IMR-90 (cell line): ENCODE measurements at regions not wholly inside any gene's neighbourhood (a gene's known extent, or its start where the extent isn't known, plus 50 kb on each side); places are given as distances from the start of the nearest gene placed in this dataset.

Experiments
- ATAC-seq: fragments of 200-7000 bp; cut with Tn5 transposase; 2 replicates; pipeline ENCODE4 v1.9.1; 2020; ENCODE audit warnings: low read depth, mild to moderate bottlenecking, moderate library complexity
- BruUV-seq: library from RNA; stranded (reverse); fragments of 400-500 nt; replicated peaks from 2 replicates; lab custom pipeline; 2021; lab: Mats Ljungman, UMichigan
- CTCF ChIA-PET: fragments of 300-600 bp; formaldehyde crosslinking; extraction: SDS; loops from one replicate; lab custom pipeline; 2021; ENCODE audit warnings: antibody characterized with exemption; lab: Yijun Ruan, JAX
- POLR2A ChIA-PET: fragments of 300-600 bp; sonication (Branson Sonifier 250); formaldehyde crosslinking; loops from one replicate; lab custom pipeline; 2022; ENCODE audit warnings: antibody characterized with exemption; ENCODE audit not compliant: unreplicated experiment; lab: Charles Lee
- DNase-seq: peaks from one replicate; pipeline ENCODE4 v3.0.0; 2013
- H2AFZ ChIP-seq: replicated peaks from 2 replicates; pipeline ENCODE3; 2013; ENCODE audit warnings: low read length, mild to moderate bottlenecking; ENCODE audit not compliant: poor library complexity
- H2AK5ac ChIP-seq: 2 replicates; pipeline ENCODE4 v1.6.1; 2013; ENCODE audit warnings: low read depth, low read length, inconsistent platforms
- H2AK9ac ChIP-seq: replicated peaks from 2 replicates; pipeline ENCODE3; 2013; ENCODE audit warnings: mild to moderate bottlenecking, low read depth, low read length, moderate library complexity; ENCODE audit not compliant: poor library complexity
- H2BK120ac ChIP-seq: 2 replicates; pipeline ENCODE4 v1.6.1; 2013; ENCODE audit warnings: low read depth, low read length, inconsistent platforms
- H2BK15ac ChIP-seq: 3 replicates; pipeline ENCODE4 v1.6.1; 2013; ENCODE audit warnings: low read depth, low read length, inconsistent platforms
- H2BK20ac ChIP-seq: 2 replicates; pipeline ENCODE4 v1.6.1; 2013; ENCODE audit warnings: low read depth, mild to moderate bottlenecking, inconsistent platforms, low read length, moderate library complexity
- H2BK5ac ChIP-seq: 2 replicates; pipeline ENCODE4 v1.6.1; 2013; ENCODE audit warnings: mild to moderate bottlenecking, low read depth, low read length, inconsistent platforms; ENCODE audit not compliant: poor library complexity, severe bottlenecking
- H3K14ac ChIP-seq: replicated peaks from 2 replicates; pipeline ENCODE4 v1.6.1; 2013; ENCODE audit warnings: low read depth, low read length, inconsistent platforms
- H3K18ac ChIP-seq: 2 replicates; pipeline ENCODE4 v1.6.1; 2013; ENCODE audit warnings: low read depth, low read length, control low read depth
- H3K23ac ChIP-seq: 2 replicates; pipeline ENCODE4 v1.6.1; 2013; ENCODE audit warnings: low read depth, low read length, inconsistent platforms
- H3K27ac ChIP-seq: 2 replicates; pipeline ENCODE4 v1.5.1; 2013; ENCODE audit warnings: mild to moderate bottlenecking, control low read depth, low read length; ENCODE audit not compliant: insufficient read depth
- H3K27me3 ChIP-seq: 2 replicates; pipeline ENCODE4 v1.6.1; 2013; ENCODE audit warnings: low read length; ENCODE audit not compliant: control insufficient read depth, insufficient read depth
- H3K36me3 ChIP-seq: 2 replicates; pipeline ENCODE4 v1.6.1; 2013; ENCODE audit warnings: low read length, mixed read lengths; ENCODE audit not compliant: control insufficient read depth, insufficient read depth
- H3K4ac ChIP-seq: 2 replicates; pipeline ENCODE4 v1.6.1; 2013; ENCODE audit warnings: low read depth, low read length, inconsistent platforms
- H3K4me1 ChIP-seq: 2 replicates; pipeline ENCODE4 v1.6.1; 2013; ENCODE audit warnings: low read length, mixed read lengths; ENCODE audit not compliant: control insufficient read depth, insufficient read depth
- H3K4me2 ChIP-seq: 2 replicates; pipeline ENCODE4 v1.6.1; 2013; ENCODE audit warnings: low read depth, mild to moderate bottlenecking, control low read depth, low read length, moderate library complexity
- H3K4me3 ChIP-seq: 2 replicates; pipeline ENCODE4 v1.5.1; 2013; ENCODE audit warnings: low read depth, mild to moderate bottlenecking, control low read depth, low read length, moderate library complexity; ENCODE audit not compliant: insufficient read depth
- H3K56ac ChIP-seq: 2 replicates; pipeline ENCODE4 v1.6.1; 2013; ENCODE audit warnings: low read length, inconsistent platforms; ENCODE audit not compliant: insufficient read depth; ENCODE audit errors: extremely low read depth
- H3K79me1 ChIP-seq, 2 experiments: 2 replicates each; pipeline ENCODE4 v1.6.1; 2013; ENCODE audit warnings: low read length in 2 of 2, inconsistent platforms in 1 of 2, low read depth in 1 of 2
- H3K9ac ChIP-seq: 2 replicates; pipeline ENCODE4 v1.6.1; 2013; ENCODE audit warnings: low read depth, low read length, control low read depth
- H3K9me1 ChIP-seq: 2 replicates; pipeline ENCODE4 v1.6.1; 2013; ENCODE audit warnings: low read length, inconsistent platforms; ENCODE audit not compliant: insufficient read depth
- H3K9me3 ChIP-seq: 2 replicates; pipeline ENCODE4 v1.6.1; 2013; ENCODE audit warnings: low read length; ENCODE audit not compliant: control insufficient read depth, insufficient read depth
- H4K20me1 ChIP-seq: 2 replicates; pipeline ENCODE4 v1.6.1; 2013; ENCODE audit warnings: low read length, inconsistent platforms; ENCODE audit not compliant: insufficient read depth
- H4K5ac ChIP-seq: 2 replicates; pipeline ENCODE4 v1.6.1; 2013; ENCODE audit warnings: mild to moderate bottlenecking, low read depth, low read length, control low read depth
- H4K8ac ChIP-seq, 2 experiments: 2 replicates each; pipeline ENCODE4 v1.6.1; 2013; ENCODE audit warnings: low read depth in 2 of 2, low read length in 2 of 2, control low read depth in 1 of 2, inconsistent platforms in 1 of 2
- H4K91ac ChIP-seq: 2 replicates; pipeline ENCODE4 v1.6.1; 2013; ENCODE audit warnings: low read depth, low read length, inconsistent platforms; ENCODE audit not compliant: insufficient read depth
- CEBPB ChIP-seq: IDR thresholded peaks from 2 replicates; pipeline ENCODE4 v1.6.1; 2012; ENCODE audit warnings: low read depth, low read length, improper control_type of control experiment
- CHD1 ChIP-seq: IDR thresholded peaks from 2 replicates; pipeline ENCODE4 v1.6.1; 2012; ENCODE audit warnings: low read depth, low read length, improper control_type of control experiment
- CTCF ChIP-seq: conservative IDR thresholded peaks from 2 replicates; pipeline ENCODE4 v1.5.1; 2012; ENCODE audit warnings: mild to moderate bottlenecking, low read depth, low read length, improper control_type of control experiment
- FOS ChIP-seq: fragments of 150-350 bp; IDR thresholded peaks from 2 replicates; pipeline ENCODE4 v1.6.1; 2016; ENCODE audit warnings: low read depth, low read length
- MAZ ChIP-seq: IDR thresholded peaks from 2 replicates; pipeline ENCODE4 v1.6.1; 2012; ENCODE audit warnings: low read depth, mild to moderate bottlenecking, low read length, improper control_type of control experiment, moderate library complexity, borderline replicate concordance
- MXI1 ChIP-seq: IDR thresholded peaks from 2 replicates; pipeline ENCODE4 v1.6.1; 2012; ENCODE audit warnings: low read depth, mild to moderate bottlenecking, low read length, moderate library complexity, borderline replicate concordance
- NFE2L2 ChIP-seq: fragments of 150-350 bp; IDR thresholded peaks from 2 replicates; pipeline ENCODE4 v1.6.1; 2016; ENCODE audit warnings: low read depth, mild to moderate bottlenecking, low read length
- POLR2A ChIP-seq: IDR thresholded peaks from 2 replicates; pipeline ENCODE4 v1.6.1; 2012; ENCODE audit warnings: mild to moderate bottlenecking, low read depth, low read length
- RAD21 ChIP-seq: IDR thresholded peaks from 2 replicates; pipeline ENCODE4 v1.6.1; 2012; ENCODE audit warnings: low read length, improper control_type of control experiment
- RFX5 ChIP-seq: IDR thresholded peaks from 2 replicates; pipeline ENCODE4 v1.8.0; 2012; ENCODE audit warnings: low read depth, mild to moderate bottlenecking, low read length, moderate library complexity
- dilution Hi-C: fragments of 300-500 bp; cut with HindIII; formaldehyde crosslinking; loops from one replicate; pipeline ENCODE4 v1.14.3; 2018; ENCODE audit warnings: low sequenced_read_pairs; ENCODE audit not compliant: unreplicated experiment
- in situ Hi-C: fragments of 300-500 bp; cut with MboI; formaldehyde crosslinking; loops from 3 replicates; pipeline ENCODE4 v1.14.3; 2019; ENCODE audit warnings: low sequenced_read_pairs, inconsistent platforms, mixed read lengths
- intact Hi-C: fragments of 100-400 bp; cut with micrococcal nuclease; formaldehyde crosslinking; loops from 2 replicates; pipeline ENCODE4 v1.10.0; 2022
- TF ChIP-seq, protein P1 (sequence below): fragments of 150-350 bp; IDR thresholded peaks from 2 replicates; pipeline ENCODE4 v1.6.1; 2016; ENCODE audit warnings: low read depth, mild to moderate bottlenecking, low read length, moderate library complexity, borderline replicate concordance
- TF ChIP-seq, protein P2 (sequence below): fragments of 150-350 bp; IDR thresholded peaks from 2 replicates; pipeline ENCODE4 v1.6.1; 2017; ENCODE audit warnings: mild to moderate bottlenecking, antibody characterized with exemption, low read length, low read depth

DNA sequence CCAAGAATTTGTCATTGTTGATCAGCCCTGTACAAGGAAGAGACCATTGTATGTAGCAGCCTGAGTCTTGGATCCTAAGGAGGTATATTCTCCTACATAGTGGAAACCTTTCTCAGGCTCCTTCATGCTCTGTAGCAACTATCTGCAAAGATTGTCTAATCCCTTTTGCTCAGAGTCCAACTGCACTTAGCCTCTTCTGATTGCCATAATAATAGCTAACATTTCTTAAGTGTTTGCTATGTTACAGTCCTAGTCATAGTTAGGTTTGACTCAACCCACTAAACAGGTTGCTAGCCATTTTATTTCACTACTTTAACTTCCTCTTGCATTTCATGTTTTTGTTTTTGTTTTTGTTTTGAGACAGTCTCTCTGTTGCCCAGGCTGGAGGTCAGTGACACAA is 50.8 kb upstream of the SLC16A2 start:
- Histone ChIP-seq H3K4me1 (no peaks in the 10 kb centered on the region), H4K8ac (no peak overlapping the region), H2BK15ac (no peak overlapping the region), H2BK5ac (no peak overlapping the region), H2AFZ (no peak overlapping the region), H3K4ac (no peak overlapping the region), H3K9ac (no peak overlapping the region), H4K20me1 (no peaks in the 10 kb centered on the region), H2BK20ac (no peak overlapping the region), H3K4me2 (no peak overlapping the region), H3K27ac (no peak overlapping the region), H2AK5ac (no peak overlapping the region), H3K27me3 (peaks cover 24% of the 10 kb centered on the region), H4K91ac (no peak overlapping the region), H3K79me1 (no peaks in the 10 kb centered on the region), H3K4me3 (no peak overlapping the region), H4K5ac (no peak overlapping the region), H2BK120ac (no peak overlapping the region), H3K14ac (no peak overlapping the region), H2AK9ac (no peak overlapping the region), H3K56ac (no peak overlapping the region), H3K23ac (no peak overlapping the region), H3K36me3 (no peaks in the 10 kb centered on the region), H3K9me1 (no peaks in the 10 kb centered on the region), H3K18ac (no peak overlapping the region), H3K9me3 (no peaks in the 10 kb centered on the region; the same call in 1 of the 2 replicates)
- DNase-seq, result no peak
- no TSS peak for BruUV-seq
- ChIA-PET CTCF (no interaction called here), POLR2A (no interaction called here)
- no peak for ATAC-seq
- in situ Hi-C loops (no loop called here), intact Hi-C loops (no loop called here), dilution Hi-C loops (no loop called here)
- no peak for TF ChIP-seq CEBPB
- TF ChIP-seq, protein P1, sequence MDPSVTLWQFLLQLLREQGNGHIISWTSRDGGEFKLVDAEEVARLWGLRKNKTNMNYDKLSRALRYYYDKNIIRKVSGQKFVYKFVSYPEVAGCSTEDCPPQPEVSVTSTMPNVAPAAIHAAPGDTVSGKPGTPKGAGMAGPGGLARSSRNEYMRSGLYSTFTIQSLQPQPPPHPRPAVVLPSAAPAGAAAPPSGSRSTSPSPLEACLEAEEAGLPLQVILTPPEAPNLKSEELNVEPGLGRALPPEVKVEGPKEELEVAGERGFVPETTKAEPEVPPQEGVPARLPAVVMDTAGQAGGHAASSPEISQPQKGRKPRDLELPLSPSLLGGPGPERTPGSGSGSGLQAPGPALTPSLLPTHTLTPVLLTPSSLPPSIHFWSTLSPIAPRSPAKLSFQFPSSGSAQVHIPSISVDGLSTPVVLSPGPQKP, result no peak
- TF ChIP-seq, protein P2, sequence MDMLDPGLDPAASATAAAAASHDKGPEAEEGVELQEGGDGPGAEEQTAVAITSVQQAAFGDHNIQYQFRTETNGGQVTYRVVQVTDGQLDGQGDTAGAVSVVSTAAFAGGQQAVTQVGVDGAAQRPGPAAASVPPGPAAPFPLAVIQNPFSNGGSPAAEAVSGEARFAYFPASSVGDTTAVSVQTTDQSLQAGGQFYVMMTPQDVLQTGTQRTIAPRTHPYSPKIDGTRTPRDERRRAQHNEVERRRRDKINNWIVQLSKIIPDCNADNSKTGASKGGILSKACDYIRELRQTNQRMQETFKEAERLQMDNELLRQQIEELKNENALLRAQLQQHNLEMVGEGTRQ, result no peak
- no peak for TF ChIP-seq CTCF
- no peak for TF ChIP-seq RAD21
- no peak for TF ChIP-seq FOS
- TF ChIP-seq MAZ, result no peak
- no peak for TF ChIP-seq NFE2L2
- TF ChIP-seq CHD1, result no peak
- TF ChIP-seq POLR2A, result no peak
- TF ChIP-seq RFX5, result no peak
- TF ChIP-seq MXI1, result no peak
